Heart right ventricle (tissue), 16 donors: ENCODE measurements at regions not wholly inside any gene's neighbourhood (a gene's known extent, or its start where the extent isn't known, plus 50 kb on each side); places are given as distances from the start of the nearest gene placed in this dataset.
A peak's percentile ranks its signal among the peaks of the same experiment; 100 is the strongest.

Experiments used
- ATAC-seq, 8 donors: fragments of 200-7000 bp; cut with Tn5 transposase; one replicate each; pipeline ENCODE4 v1.9.1; 2020; ENCODE audit warnings: mild to moderate bottlenecking in 8 of 8, moderate library complexity in 8 of 8, moderate number of reproducible peaks in 1 of 8
- DNase-seq, 2 donors: peaks; one replicate each; pipeline ENCODE4 v3.0.0-alpha.2; 2020
- H3K27ac ChIP-seq, 10 donors: fragments of 200-600 bp; sonication (generic) in 2 of 10; one replicate each; pipeline versions ENCODE4 v1.5.0 to v1.8.0; 2020 to 2022; ENCODE audit warnings: mild to moderate bottlenecking in 3 of 10
- H3K27me3 ChIP-seq, 7 donors: fragments of 200-600 bp; one replicate each; pipeline ENCODE4 v1.8.0; 2021 to 2022; ENCODE audit warnings: mild to moderate bottlenecking in 2 of 7
- H3K36me3 ChIP-seq, 9 donors: fragments of 200-600 bp; sonication (generic) in 1 of 9; one replicate each; pipeline versions ENCODE4 v1.5.0 to v1.8.0; 2020 to 2022; ENCODE audit warnings: mild to moderate bottlenecking in 2 of 9
- H3K4me1 ChIP-seq, 9 donors: fragments of 200-600 bp; sonication (generic) in 1 of 9; one replicate each; pipeline versions ENCODE4 v1.5.0 to v1.8.0; 2020 to 2022; ENCODE audit warnings: mild to moderate bottlenecking in 4 of 9
- H3K4me3 ChIP-seq, 10 donors: fragments of 200-600 bp; sonication (generic) in 2 of 10; one replicate each; pipeline versions ENCODE4 v1.5.0 to v1.8.0; 2020 to 2022; ENCODE audit warnings: mild to moderate bottlenecking in 7 of 10, moderate library complexity in 2 of 10
- H3K9me3 ChIP-seq, 11 donors: fragments of 200-600 bp in 10 of 11; sonication (generic) in 2 of 11; one replicate each; pipeline versions ENCODE4 v1.5.0 to v1.8.0; 2013 to 2022; ENCODE audit warnings: mild to moderate bottlenecking in 2 of 11, control low read depth in 1 of 11, moderate library complexity in 1 of 11
- WGBS, 2 donors: extraction: QIAGEN DNeasy Blood & Tissue Kit; methylation state at CpG; one replicate each; pipeline ENCODE4 v1.1.7; 2013; ENCODE audit warnings: inconsistent platforms in 1 of 2; 5-methylcytosine and 5-hydroxymethylcytosine counted together
- intact Hi-C, 10 donors: fragments of 100-400 bp; cut with DNase I; formaldehyde crosslinking; loops; one replicate each; pipeline versions ENCODE4 v1.11.1 to v1.14.2; 2022
- TF ChIP-seq, protein P1 (sequence below), 9 donors: fragments of 200-600 bp; sonication (generic) in 2 of 9; IDR thresholded peaks; one replicate each; pipeline versions ENCODE4 v1.5.0 to v1.8.0; 2021 to 2022; ENCODE audit warnings: antibody characterized with exemption in 9 of 9, mild to moderate bottlenecking in 5 of 9, moderate library complexity in 1 of 9
- donor health status: Arrhythmogenic right ventricular cardiomyopathy.
- donor health status: ischemic (EF 13 %, LVEDD 7.1; RV severe dilation, severe dysfunction).
- donor health status: healthy with polysubstance abuse.
- donor health status: DM: no; HTN: yes; CAD: no.
- donor health status: DM: no; HTN: no; CAD: no.
- donor health status: ischemic (EF 25% LVEDD 6.9; RV normal size, moderate dysfunction).
- donor health status: ischemic (EF 25% LVEDD 5.7; RV mildly dilated, moderate dysfunction).
- donor health status: healthy.
- donor health status: DM: yes; HTN: yes; CAD: no.
- donor health status: Ischemic cardiomyopathy.
- donor health status: ischemic (EF 35%, LVEDD 5.7; RV mildly dilated, moderate dysfunction).
- donor health status: nonischemic (EF 11% LVEDD 7.7; RV severe dilation, severe dysfunction).
- donor health status: DM: yes; HTN: yes; CAD: no.
- donor health status: PGD.
- donor health status: ischemic (EF 29% LVEDD 5.4; RV normal size, mild dysfunction).
- donor health status: nonischemic (EF 23%, LVEDD 6.1; RV moderate dilation, normal function).

DNA sequence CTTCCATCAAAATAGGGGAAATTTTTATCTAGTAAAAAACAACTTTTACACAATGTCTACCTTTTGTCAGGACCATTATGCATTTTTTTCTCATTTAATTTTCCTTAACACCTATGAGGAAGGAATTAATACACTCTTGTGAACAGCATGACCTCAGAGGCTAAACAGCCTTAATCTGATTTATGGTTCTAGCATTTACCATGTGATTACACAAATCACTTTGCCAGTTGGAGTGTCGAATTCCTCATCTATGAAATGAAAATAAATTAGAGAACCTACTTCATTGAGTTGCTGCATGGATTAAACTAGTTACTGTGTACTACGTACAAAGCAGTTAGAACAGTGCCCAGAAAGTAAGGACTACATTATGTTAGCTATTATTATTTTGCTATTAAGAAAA lies 187.7 kb upstream of the MPDZ start:
- Histone ChIP-seq H3K9me3 (no peaks in the 10 kb centered on the region), H3K4me3 (no peak overlapping the region), H3K27me3 (no peaks in the 10 kb centered on the region), H3K36me3 (no peaks in the 10 kb centered on the region), H3K4me1 (peaks cover 0 to 5% (median 0%) of the 10 kb centered on the region in 9 donors), H3K27ac (no peak overlapping the region)
- WGBS, 2 donors = 63 to 75% methylated on average over 2 of the region's 2 CpGs
- intact Hi-C loops = no loop called here
- DNase-seq = no peak
- TF ChIP-seq, protein P1, sequence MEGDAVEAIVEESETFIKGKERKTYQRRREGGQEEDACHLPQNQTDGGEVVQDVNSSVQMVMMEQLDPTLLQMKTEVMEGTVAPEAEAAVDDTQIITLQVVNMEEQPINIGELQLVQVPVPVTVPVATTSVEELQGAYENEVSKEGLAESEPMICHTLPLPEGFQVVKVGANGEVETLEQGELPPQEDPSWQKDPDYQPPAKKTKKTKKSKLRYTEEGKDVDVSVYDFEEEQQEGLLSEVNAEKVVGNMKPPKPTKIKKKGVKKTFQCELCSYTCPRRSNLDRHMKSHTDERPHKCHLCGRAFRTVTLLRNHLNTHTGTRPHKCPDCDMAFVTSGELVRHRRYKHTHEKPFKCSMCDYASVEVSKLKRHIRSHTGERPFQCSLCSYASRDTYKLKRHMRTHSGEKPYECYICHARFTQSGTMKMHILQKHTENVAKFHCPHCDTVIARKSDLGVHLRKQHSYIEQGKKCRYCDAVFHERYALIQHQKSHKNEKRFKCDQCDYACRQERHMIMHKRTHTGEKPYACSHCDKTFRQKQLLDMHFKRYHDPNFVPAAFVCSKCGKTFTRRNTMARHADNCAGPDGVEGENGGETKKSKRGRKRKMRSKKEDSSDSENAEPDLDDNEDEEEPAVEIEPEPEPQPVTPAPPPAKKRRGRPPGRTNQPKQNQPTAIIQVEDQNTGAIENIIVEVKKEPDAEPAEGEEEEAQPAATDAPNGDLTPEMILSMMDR (IDR thresholded peaks at IDR 0.05) = no peak
- no peak for ATAC-seq

DNA sequence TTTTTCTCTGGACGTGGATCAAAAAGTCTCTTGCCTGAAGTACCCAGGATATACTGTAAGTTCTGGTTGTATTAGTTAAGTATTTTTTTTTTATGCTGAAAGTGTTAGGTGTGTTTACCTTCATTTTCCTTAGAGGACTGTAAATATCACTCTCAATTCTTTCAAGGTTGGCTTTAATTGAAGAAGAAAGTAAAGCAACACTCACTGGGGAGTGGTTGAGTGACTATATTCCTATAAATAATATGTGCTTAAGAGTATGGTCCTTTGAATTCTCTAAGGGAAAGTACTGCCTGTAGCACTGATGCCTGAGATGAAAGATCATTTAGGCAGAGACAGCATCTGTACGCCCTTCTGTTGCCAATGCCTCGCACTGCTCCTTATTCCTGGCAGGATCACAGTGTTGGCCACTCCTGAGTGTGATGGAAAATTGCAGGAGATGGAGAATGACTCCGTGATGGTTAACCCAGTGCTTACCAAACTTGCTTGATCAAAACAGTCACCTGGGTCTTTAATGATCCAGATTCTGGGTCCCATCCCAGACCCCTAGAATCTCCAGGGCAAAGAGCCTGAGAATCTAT lies 182.0 kb upstream of the MPDZ start:
- 46 to 59% methylated on average over 4 of the region's 4 CpGs for WGBS, 2 donors
- Histone ChIP-seq H3K4me1 (peaks cover 0 to 10% (median 0%) of the 10 kb centered on the region in 9 donors), H3K27ac (no peak overlapping the region), H3K36me3 (no peaks in the 10 kb centered on the region), H3K4me3 (no peak overlapping the region), H3K9me3 (no peaks in the 10 kb centered on the region), H3K27me3 (no peaks in the 10 kb centered on the region)
- no peak for DNase-seq
- intact Hi-C loops = no loop called here
- ATAC-seq = peak in 4 of 8 donors; percentile 49 to 57 (median 52)
- TF ChIP-seq, protein P1 (IDR thresholded peaks at IDR 0.05) = no peak

DNA sequence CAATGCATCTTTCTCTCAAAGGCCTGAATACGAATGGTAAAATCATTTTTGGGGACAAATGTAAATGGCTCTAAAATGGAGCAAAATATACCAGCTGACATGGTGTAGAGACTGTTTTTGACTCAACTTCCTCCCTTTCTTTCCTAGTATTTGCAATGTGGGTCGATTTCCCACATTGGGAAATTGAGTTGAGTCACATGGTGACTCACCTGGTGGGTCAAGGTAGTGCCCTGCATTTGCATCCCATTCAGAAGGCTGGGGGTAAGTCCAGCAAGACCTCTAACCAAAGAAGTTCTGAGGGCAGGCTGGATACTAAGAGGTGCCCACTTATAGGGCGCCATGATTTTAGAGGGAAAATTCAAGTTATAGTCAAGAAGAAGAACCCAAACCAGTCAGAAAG lies 179.6 kb upstream of the MPDZ start:
- Histone ChIP-seq H3K4me3 (no peak overlapping the region), H3K27ac (no peak overlapping the region), H3K9me3 (no peaks in the 10 kb centered on the region), H3K4me1 (peaks cover 0 to 10% (median 0%) of the 10 kb centered on the region in 9 donors), H3K36me3 (no peaks in the 10 kb centered on the region), H3K27me3 (no peaks in the 10 kb centered on the region)
- no peak for ATAC-seq
- intact Hi-C loops = loop anchor here in 3 of 10 donors (10.0 kb wide), 4 partner anchors 116 to 236 kb away; no protein-coding TSS in a partner anchor
- TF ChIP-seq, protein P1 (IDR thresholded peaks at IDR 0.05) = no peak
- DNase-seq = no peak
- WGBS, 2 donors = 58 to 95% methylated on average over 3 of the region's 3 CpGs

DNA sequence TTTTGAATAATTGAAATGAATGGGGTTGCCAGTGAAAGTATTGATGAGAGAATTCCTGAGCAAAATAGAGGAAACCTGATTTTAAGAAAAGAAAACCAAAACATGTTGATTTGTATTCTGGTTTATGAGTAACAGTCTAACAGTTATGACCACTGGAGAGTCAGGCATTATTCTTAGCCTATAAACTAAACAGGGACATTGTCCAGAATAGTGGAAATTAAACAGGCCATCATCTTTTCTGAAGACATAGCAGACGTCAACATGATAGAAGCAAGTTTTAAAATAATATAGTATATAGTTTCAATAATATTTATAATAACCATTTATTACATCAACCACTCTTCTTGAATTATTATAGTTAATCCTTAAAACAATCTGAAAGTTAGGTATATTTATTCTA lies 178.3 kb upstream of the MPDZ start:
- Histone ChIP-seq H3K27ac (no peak overlapping the region), H3K4me1 (peaks cover 0 to 10% (median 0%) of the 10 kb centered on the region in 9 donors), H3K27me3 (no peaks in the 10 kb centered on the region), H3K4me3 (no peak overlapping the region), H3K9me3 (no peaks in the 10 kb centered on the region), H3K36me3 (no peaks in the 10 kb centered on the region)
- DNase-seq (no peak), ATAC-seq (no peak)
- TF ChIP-seq, protein P1 (IDR thresholded peaks at IDR 0.05) = no peak
- intact Hi-C loops = loop anchor here in 3 of 10 donors (10.0 kb wide), 4 partner anchors 117 to 237 kb away; no protein-coding TSS in a partner anchor
- WGBS, 2 donors = 92 to 95% methylated on average over 1 of the region's 1 CpG
